ENCODE measurements at regions not wholly inside any gene's neighbourhood (a gene's known extent, or its start where the extent isn't known, plus 50 kb on each side); places are given as distances from the start of the nearest gene placed in this dataset.

DNA sequence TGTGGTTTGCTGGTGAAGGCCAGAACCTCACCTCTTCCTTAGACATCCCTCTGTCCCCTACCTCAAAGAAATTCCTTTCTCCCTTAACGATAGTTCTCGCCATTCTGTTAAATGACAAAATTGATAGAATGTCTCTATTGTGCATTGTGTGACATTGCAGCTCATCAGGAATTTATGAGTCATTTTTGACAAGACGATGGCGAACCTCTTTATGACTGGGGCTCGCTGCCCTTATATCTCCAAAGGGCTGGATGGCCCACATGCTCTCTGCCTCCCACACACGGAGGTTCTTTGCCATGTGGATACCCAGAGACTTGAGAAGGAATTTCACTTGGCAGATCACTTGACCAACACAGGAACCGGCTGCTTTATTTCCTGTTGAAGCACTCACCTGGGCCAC lies 66.8 kb upstream of the RPS6KA2 start:
- WGBS, 2 donors = 85 to 87% methylated on average over 7 of the region's 7 CpGs
- H3K4me1 ChIP-seq = peaks cover 0 to 13% (median 6%) of the 10 kb centered on the region in 4 donors
- H3K27me3 ChIP-seq = no peaks in the 10 kb centered on the region
- peaks cover 0 to 2% (median 0%) of the 10 kb centered on the region in 4 donors for H3K9me3 ChIP-seq
- no peak overlapping the region for H3K27ac ChIP-seq
- no peak for DNase-seq
- no peak for TF ChIP-seq EP300 (IDR thresholded peaks at IDR 0.05)
- H3K36me3 ChIP-seq = no peaks in the 10 kb centered on the region
- no peak overlapping the region for H3K4me3 ChIP-seq
- intact Hi-C loops (cut with DNase I) = loop anchor here (10.0 kb wide), 1 partner anchor 229 kb away; no protein-coding TSS in a partner anchor

DNA sequence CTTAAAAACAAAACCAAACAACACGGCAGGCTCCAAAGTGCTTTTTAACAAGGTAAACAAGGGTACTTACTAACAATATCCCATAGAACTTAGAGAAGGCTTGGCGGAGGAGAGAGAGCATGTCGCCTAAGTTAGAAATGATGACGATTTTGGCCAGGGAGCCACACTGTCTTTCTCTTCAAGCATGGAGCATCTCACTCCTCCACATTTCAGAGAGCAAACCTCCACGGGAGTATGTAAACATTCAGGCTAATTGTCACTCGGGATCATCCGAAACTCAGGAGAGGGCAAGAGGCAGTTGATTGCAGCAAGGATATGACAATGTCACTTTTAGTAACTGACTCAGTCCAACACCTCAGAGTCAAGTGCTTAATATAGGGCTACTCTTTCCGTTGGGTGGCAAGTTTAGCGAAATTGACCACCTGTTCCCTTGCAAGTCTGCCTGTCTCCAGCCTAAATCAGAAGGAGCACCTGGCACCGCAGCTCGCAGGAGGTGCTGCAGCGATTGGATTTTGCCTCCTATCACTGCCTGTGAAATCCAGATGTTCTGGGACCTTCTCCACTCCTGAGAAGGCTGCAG lies 65.8 kb upstream of the RPS6KA2 start:
- Histone ChIP-seq H3K36me3 (no peaks in the 10 kb centered on the region), H3K4me1 (peaks cover 0 to 13% (median 6%) of the 10 kb centered on the region in 4 donors), H3K27me3 (no peaks in the 10 kb centered on the region), H3K4me3 (no peak overlapping the region), H3K9me3 (no peaks in the 10 kb centered on the region), H3K27ac (no peak overlapping the region)
- WGBS, 2 donors = 67 to 86% methylated on average over 12 of the region's 12 CpGs
- DNase-seq = no peak
- TF ChIP-seq POLR2A (IDR thresholded peaks at IDR 0.05) (no peak), CTCF (IDR thresholded peaks at IDR 0.05) (no peak), POLR2AphosphoS5 (IDR thresholded peaks at IDR 0.05) (no peak), EP300 (IDR thresholded peaks at IDR 0.05) (no peak)
- intact Hi-C loops (cut with DNase I) = loop anchor here (10.0 kb wide), 1 partner anchor 228 kb away; no protein-coding TSS in a partner anchor

GRCh38 chr6:166691746-166692145 lies 64.7 kb upstream of the RPS6KA2 start:
- 50 to 70% methylated on average over 7 of the region's 7 CpGs for WGBS, 2 donors
- peak overlapping the region in 2 of 4 donors; percentile 35 to 42 for H3K27ac ChIP-seq

DNA sequence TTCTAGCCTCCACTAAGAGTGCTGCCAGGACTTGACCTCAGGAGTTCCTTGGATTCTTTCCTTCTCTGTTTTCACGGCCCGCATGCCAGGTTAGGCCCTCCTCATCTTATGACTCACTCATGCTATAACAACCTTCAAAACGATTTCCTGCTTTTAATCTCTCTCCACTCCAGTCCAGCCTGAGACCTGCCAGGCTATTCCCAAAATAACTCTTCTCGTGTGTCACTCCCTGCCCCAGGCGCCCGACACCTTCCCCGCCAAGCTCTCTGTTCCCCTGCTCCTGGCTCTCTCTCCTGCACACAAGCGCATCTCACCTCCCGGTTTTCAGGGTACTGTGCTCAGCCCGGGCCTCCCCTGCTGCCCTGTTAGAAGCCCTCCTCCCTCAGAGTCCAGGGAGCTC lies 64.1 kb upstream of the RPS6KA2 start:
- Histone ChIP-seq H3K27me3 (no peaks in the 10 kb centered on the region), H3K4me1 (peaks cover 0 to 13% (median 6%) of the 10 kb centered on the region in 4 donors), H3K9me3 (no peaks in the 10 kb centered on the region), H3K4me3 (no peak overlapping the region), H3K36me3 (no peaks in the 10 kb centered on the region), H3K27ac (peak overlapping the region in 2 of 4 donors; percentile 35 to 42)
- intact Hi-C loops (cut with DNase I) = loop anchor here (10.0 kb wide), 1 partner anchor 226 kb away; no protein-coding TSS in a partner anchor
- WGBS, 2 donors = 66 to 73% methylated on average over 10 of the region's 10 CpGs
- no peak for DNase-seq
- TF ChIP-seq EP300 (IDR thresholded peaks at IDR 0.05) (peak in 1 of 4 donors; percentile 14), POLR2A (IDR thresholded peaks at IDR 0.05) (no peak), POLR2AphosphoS5 (IDR thresholded peaks at IDR 0.05) (peak in 2 of 4 donors; percentile 29 to 57), CTCF (IDR thresholded peaks at IDR 0.05) (no peak)

More at GRCh38 chr6:166691746-166692145, 64.7 kb upstream of the RPS6KA2 start:
- no peak for DNase-seq
- intact Hi-C loops (cut with DNase I) = loop anchor here (10.0 kb wide), 1 partner anchor 227 kb away; no protein-coding TSS in a partner anchor
- Histone ChIP-seq H3K36me3 (no peaks in the 10 kb centered on the region), H3K27me3 (no peaks in the 10 kb centered on the region), H3K9me3 (no peaks in the 10 kb centered on the region), H3K4me1 (peaks cover 0 to 13% (median 6%) of the 10 kb centered on the region in 4 donors), H3K4me3 (no peak overlapping the region)
- no peak for TF ChIP-seq POLR2AphosphoS5 (IDR thresholded peaks at IDR 0.05)
- no peak for TF ChIP-seq EP300 (IDR thresholded peaks at IDR 0.05)
- no peak for TF ChIP-seq CTCF (IDR thresholded peaks at IDR 0.05)
- no peak for TF ChIP-seq POLR2A (IDR thresholded peaks at IDR 0.05)

DNA sequence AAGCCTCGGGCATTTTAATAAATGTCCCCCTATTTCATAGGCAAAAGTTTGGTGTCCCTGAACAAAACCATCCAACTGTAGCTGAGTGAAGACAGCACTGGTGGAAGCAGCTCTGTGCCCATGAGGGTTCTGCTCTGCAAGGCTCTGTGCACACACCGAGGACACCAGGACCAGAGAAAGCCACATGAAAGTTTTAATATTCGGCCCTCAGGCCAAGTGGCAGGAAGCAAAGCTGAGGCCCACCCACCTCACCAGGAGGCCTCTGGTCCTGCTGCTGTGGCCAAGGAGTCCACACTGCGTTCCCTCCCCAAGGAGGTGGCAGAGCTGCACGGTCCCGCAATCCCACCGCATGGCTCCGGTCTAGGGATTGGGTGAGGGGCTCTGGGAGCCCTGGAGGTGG lies 62.6 kb upstream of the RPS6KA2 start:
- WGBS, 2 donors = 87 to 92% methylated on average over 8 of the region's 8 CpGs
- intact Hi-C loops (cut with DNase I) = loop anchor here (10.0 kb wide), 1 partner anchor 225 kb away; no protein-coding TSS in a partner anchor
- no peaks in the 10 kb centered on the region for H3K36me3 ChIP-seq

More for the DNA sequence above, 62.6 kb upstream of the RPS6KA2 start:
- Histone ChIP-seq H3K4me3 (no peak overlapping the region), H3K27ac (no peak overlapping the region), H3K4me1 (peaks cover 0 to 13% (median 6%) of the 10 kb centered on the region in 4 donors), H3K27me3 (no peaks in the 10 kb centered on the region), H3K9me3 (no peaks in the 10 kb centered on the region)
- TF ChIP-seq POLR2A (IDR thresholded peaks at IDR 0.05) (no peak), EP300 (IDR thresholded peaks at IDR 0.05) (no peak), POLR2AphosphoS5 (IDR thresholded peaks at IDR 0.05) (no peak), CTCF (IDR thresholded peaks at IDR 0.05) (no peak)
- no peak for DNase-seq
